GM12878 (cell line): ENCODE measurements at regions not wholly inside any gene's neighbourhood (a gene's known extent, or its start where the extent isn't known, plus 50 kb on each side); places are given as distances from the start of the nearest gene placed in this dataset.

Experiments
- ATAC-seq: fragments of 200-7000 bp; cut with Tn5 transposase; 3 replicates; pipeline ENCODE4 v1.9.1; 2020; ENCODE audit warnings: mild to moderate bottlenecking, moderate library complexity
- BruUV-seq: library from RNA; stranded (reverse); fragments of 400-500 nt; replicated peaks from 2 replicates; lab custom pipeline; 2021; lab: Mats Ljungman, UMichigan
- CTCF ChIA-PET: fragments of 300-600 bp; sonication (Branson Sonifier 250); formaldehyde crosslinking; extraction: SDS; loops from one replicate; lab custom pipeline; 2021; ENCODE audit warnings: inconsistent platforms; lab: Yijun Ruan, JAX
- POLR2A ChIA-PET: fragments of 350-600 bp; formaldehyde crosslinking; extraction: SDS; loops from one replicate; lab custom pipeline; 2021; ENCODE audit warnings: inconsistent platforms; lab: Charles Lee
- RAD21 ChIA-PET: fragments of 300-600 bp; sonication (Branson Sonifier 250); formaldehyde crosslinking; loops from one replicate; lab custom pipeline; 2023; ENCODE audit warnings: antibody characterized with exemption; ENCODE audit not compliant: unreplicated experiment; lab: Charles Lee
- SMC1A ChIA-PET: fragments of 300-600 bp; sonication (Branson Sonifier 250); formaldehyde crosslinking; loops from one replicate; lab custom pipeline; 2023; ENCODE audit not compliant: unreplicated experiment, uncharacterized antibody; lab: Charles Lee
- DNase-seq: peaks from one replicate; pipeline ENCODE4 v3.0.0-alpha.2; 2011; ENCODE audit warnings: low read depth, low spot score
- FAIRE-seq: peaks from 3 replicates; lab custom pipeline; 2011; peaks lifted over from hg19 to GRCh38; lab: Jason Lieb, UNC
- H2AFZ ChIP-seq: 2 replicates; pipeline ENCODE4 v1.6.0; 2011; ENCODE audit warnings: low read depth, low read length, control low read depth; ENCODE audit not compliant: control insufficient read depth
- H3K27ac ChIP-seq: 2 replicates; pipeline ENCODE4 v1.5.1; 2011; ENCODE audit warnings: control low read depth; ENCODE audit not compliant: control insufficient read depth, insufficient read depth
- H3K27me3 ChIP-seq, 2 experiments: replicated peaks in 1 of 2; 2 replicates each; pipeline versions ENCODE4 v1.6.0 to v1.6.1; 2011; ENCODE audit warnings: low read length in 1 of 2; ENCODE audit not compliant: control insufficient read depth in 2 of 2, insufficient read depth in 2 of 2
- H3K36me3 ChIP-seq, 2 experiments: 2 replicates each; pipeline ENCODE4 v1.5.1; 2011; ENCODE audit warnings: low read length in 1 of 2; ENCODE audit not compliant: control insufficient read depth in 2 of 2, insufficient read depth in 2 of 2
- H3K4me1 ChIP-seq: 2 replicates; pipeline ENCODE4 v1.6.1; 2011; ENCODE audit warnings: mild to moderate bottlenecking, low read length, moderate library complexity, mixed read lengths; ENCODE audit not compliant: control insufficient read depth, insufficient read depth
- H3K4me2 ChIP-seq: 2 replicates; pipeline ENCODE4 v1.6.0; 2011; ENCODE audit warnings: control low read depth; ENCODE audit not compliant: control insufficient read depth, insufficient read depth
- H3K4me3 ChIP-seq: fragments of 200-600 bp; sonication (generic); 2 replicates; pipeline ENCODE4 v1.5.1; 2016
- H3K79me2 ChIP-seq: 2 replicates; pipeline ENCODE4 v1.6.0; 2011; ENCODE audit warnings: low read length; ENCODE audit not compliant: control insufficient read depth, insufficient read depth
- H3K9ac ChIP-seq: 2 replicates; pipeline ENCODE4 v1.8.0; 2011; ENCODE audit warnings: low read length, control low read depth, mixed read lengths; ENCODE audit not compliant: control insufficient read depth, insufficient read depth
- H3K9me3 ChIP-seq: replicated peaks from 3 replicates; pipeline ENCODE4 v1.5.1; 2011; ENCODE audit warnings: mild to moderate bottlenecking, low read length; ENCODE audit not compliant: control insufficient read depth, insufficient read depth
- H4K20me1 ChIP-seq: 2 replicates; pipeline ENCODE4 v1.6.0; 2011; ENCODE audit not compliant: control insufficient read depth, insufficient read depth
- ATF2 ChIP-seq: IDR thresholded peaks from 2 replicates; pipeline ENCODE4 v1.6.1; 2012; ENCODE audit warnings: low read length, inconsistent platforms
- CHD2 ChIP-seq: IDR thresholded peaks from 2 replicates; pipeline ENCODE4 v1.6.1; 2011; ENCODE audit warnings: low read depth, low read length, improper control_type of control experiment, borderline replicate concordance
- NFXL1 ChIP-seq: fragments of 450-650 bp; IDR thresholded peaks from 2 replicates; pipeline ENCODE4 v1.6.1; 2017; ENCODE audit warnings: antibody characterized with exemption, mild to moderate bottlenecking, borderline replicate concordance
- NR2F1 ChIP-seq: fragments of 450-650 bp; conservative IDR thresholded peaks from 2 replicates; pipeline ENCODE4 v1.6.1; 2017; ENCODE audit warnings: mild to moderate bottlenecking
- PML ChIP-seq: IDR thresholded peaks from 2 replicates; pipeline ENCODE4 v1.6.1; 2012; ENCODE audit warnings: low read length, inconsistent platforms
- RELA ChIP-seq: fragments of 450-650 bp; IDR thresholded peaks from 2 replicates; pipeline ENCODE4 v1.8.0; 2014; ENCODE audit warnings: borderline replicate concordance; ENCODE audit not compliant: partially characterized antibody
- SMAD5 ChIP-seq: IDR thresholded peaks from 2 replicates; pipeline ENCODE4 v1.6.1; 2016; ENCODE audit warnings: antibody characterized with exemption, low read depth
- SP1 ChIP-seq: IDR thresholded peaks from one replicate; pipeline ENCODE4 v1.6.1; 2011; ENCODE audit warnings: low read depth, low read length
- USF2 ChIP-seq: IDR thresholded peaks from 2 replicates; pipeline ENCODE4 v1.6.1; 2011; ENCODE audit warnings: low read depth, low read length, improper control_type of control experiment, borderline replicate concordance
- ZBTB11 ChIP-seq: fragments of 450-650 bp; formaldehyde crosslinking; IDR thresholded peaks from 2 replicates; pipeline ENCODE4 v1.5.0; 2022; ENCODE audit warnings: mild to moderate bottlenecking, missing genetic modification characterization
- WGBS: methylation state at CpG from one replicate; pipeline ENCODE4 v1.1.6; 2016; ENCODE audit warnings: low lambda C conversion rate; ENCODE audit not compliant: insufficient replicate concordance, insufficient coverage; ENCODE audit errors: missing lambda C conversion rate; 5-methylcytosine and 5-hydroxymethylcytosine counted together
- in situ Hi-C: fragments of 300-500 bp; cut with MboI; formaldehyde crosslinking; loops from 9 replicates; pipeline ENCODE4 v1.14.3; 2018; ENCODE audit warnings: mixed read lengths
- intact Hi-C: fragments of 100-400 bp; cut with micrococcal nuclease; formaldehyde crosslinking; loops from one replicate; pipeline ENCODE4 v1.14.2; 2022; ENCODE audit not compliant: unreplicated experiment

GRCh38 chr11:71311928-71312510, 59.6 kb upstream of the SHANK2 start:
- Histone ChIP-seq H3K36me3 (no peaks in the 10 kb centered on the region), H3K27me3 (peaks cover 0 to 2% of the 10 kb centered on the region in 2 experiments; a peak in 3 of 4 replicates), H3K27ac (no peak overlapping the region), H4K20me1 (no peaks in the 10 kb centered on the region)
- DNase-seq (no peak), FAIRE-seq (no peak)
- CTCF ChIA-PET: interaction anchor here (0.5 kb wide), 1 partner anchor 1064 kb away, joined by 3 read pairs; no protein-coding TSS in a partner anchor
- TF ChIP-seq NR2F1: no peak
- TF ChIP-seq RELA: no peak
- no peak for TF ChIP-seq SMAD5
- TF ChIP-seq ATF2: no peak
- TF ChIP-seq SP1: no peak
- TF ChIP-seq USF2: no peak
- no peak for TF ChIP-seq NFXL1
- no peak for TF ChIP-seq CHD2
- TF ChIP-seq ZBTB11 (CRISPR knock-in tag): no peak
- TF ChIP-seq PML: no peak
- TF ChIP-seq, all 136 proteins: peak for 0
- ChIA-PET SMC1A (no interaction called here), POLR2A (no interaction called here), RAD21 (no interaction called here)
- Histone ChIP-seq H3K79me2 (no peaks in the 10 kb centered on the region), H3K9ac (no peak overlapping the region), H3K4me1 (no peaks in the 10 kb centered on the region), H3K9me3 (peaks cover 2% of the 10 kb centered on the region), H2AFZ (no peak overlapping the region), H3K4me2 (no peak overlapping the region), H3K4me3 (no peak overlapping the region)
- in situ Hi-C loops (no loop called here), intact Hi-C loops (no loop called here)
- BruUV-seq: no TSS peak
- ATAC-seq: no peak
- WGBS: 47% methylated on average over 15 of the region's 15 CpGs
